IPS-18c (cell line): ENCODE measurements at regions not wholly inside any gene's neighbourhood (a gene's known extent, or its start where the extent isn't known, plus 50 kb on each side); places are given as distances from the start of the nearest gene placed in this dataset.
"Not testable (repeated sequence)": the region's sequence is repeated elsewhere in the genome, so short reads cannot be mapped to it uniquely, and the experiment has no call there.

Experiments
- H3K4me3 ChIP-seq: 2 replicates; pipeline ENCODE4 v1.7.0; 2013; ENCODE audit warnings: low read depth, mild to moderate bottlenecking, low read length, moderate library complexity; ENCODE audit not compliant: insufficient read depth
- H3K9me3 ChIP-seq: one replicate; pipeline ENCODE4 v1.6.1; 2013; ENCODE audit warnings: mild to moderate bottlenecking, low read length, moderate library complexity; ENCODE audit not compliant: control insufficient read depth, insufficient read depth

- not testable (repeated sequence) for H3K4me3 ChIP-seq, H3K9me3 ChIP-seq
Observed at GRCh38 chr1:120465900-120466299, 51.1 kb downstream of the NBPF8 start.

- not testable (repeated sequence) for H3K4me3 ChIP-seq
Observed at GRCh38 chr1:120477663-120478062, 62.8 kb downstream of the NBPF8 start.

GRCh38 chr1:120478400-120478799, 63.6 kb downstream of the NBPF8 start:
- not testable (repeated sequence) for H3K9me3 ChIP-seq, H3K4me3 ChIP-seq

More at GRCh38 chr1:120477663-120478062, 62.8 kb downstream of the NBPF8 start:
- H3K9me3 ChIP-seq = not testable (repeated sequence)

GRCh38 chr1:120487542-120487941, 72.7 kb downstream of the NBPF8 start:
- H3K4me3 ChIP-seq, H3K9me3 ChIP-seq: not testable (repeated sequence)

GRCh38 chr1:120489217-120489616, 74.4 kb downstream of the NBPF8 start:
- H3K4me3 ChIP-seq, H3K9me3 ChIP-seq: not testable (repeated sequence)

GRCh38 chr1:120497145-120497544, 82.3 kb downstream of the NBPF8 start:
- H3K4me3 ChIP-seq = not testable (repeated sequence)

GRCh38 chr1:120503284-120503683, 88.4 kb downstream of the NBPF8 start:
- H3K4me3 ChIP-seq, H3K9me3 ChIP-seq: not testable (repeated sequence)

More at GRCh38 chr1:120497145-120497544, 82.3 kb downstream of the NBPF8 start:
- not testable (repeated sequence) for H3K9me3 ChIP-seq

- not testable (repeated sequence) for H3K4me3 ChIP-seq, H3K9me3 ChIP-seq
Observed at GRCh38 chr1:120506352-120506751, 91.5 kb downstream of the NBPF8 start.

- not testable (repeated sequence) for H3K9me3 ChIP-seq, H3K4me3 ChIP-seq
Observed at GRCh38 chr1:120508351-120508750, 93.5 kb downstream of the NBPF8 start.

- H3K4me3 ChIP-seq, H3K9me3 ChIP-seq: not testable (repeated sequence)
Observed at GRCh38 chr1:120509258-120509657, 94.4 kb downstream of the NBPF8 start.

- H3K4me3 ChIP-seq = not testable (repeated sequence)
Observed at GRCh38 chr1:120513099-120513498, 98.3 kb downstream of the NBPF8 start.

GRCh38 chr1:120513531-120513930, 98.7 kb downstream of the NBPF8 start:
- H3K4me3 ChIP-seq = not testable (repeated sequence)

More at GRCh38 chr1:120513099-120513498, 98.3 kb downstream of the NBPF8 start:
- not testable (repeated sequence) for H3K9me3 ChIP-seq

GRCh38 chr1:120519196-120519595, 104.4 kb downstream of the NBPF8 start:
- H3K4me3 ChIP-seq = not testable (repeated sequence)

More at GRCh38 chr1:120513531-120513930, 98.7 kb downstream of the NBPF8 start:
- H3K9me3 ChIP-seq = not testable (repeated sequence)

GRCh38 chr1:120524416-120524815, 109.6 kb downstream of the NBPF8 start:
- H3K9me3 ChIP-seq, H3K4me3 ChIP-seq: not testable (repeated sequence)

More at GRCh38 chr1:120519196-120519595, 104.4 kb downstream of the NBPF8 start:
- H3K9me3 ChIP-seq = not testable (repeated sequence)

GRCh38 chr1:120525386-120525785, 110.6 kb downstream of the NBPF8 start:
- not testable (repeated sequence) for H3K9me3 ChIP-seq, H3K4me3 ChIP-seq

- H3K4me3 ChIP-seq, H3K9me3 ChIP-seq: not testable (repeated sequence)
Observed at GRCh38 chr1:120529475-120530089, 114.7 kb downstream of the NBPF8 start.

- not testable (repeated sequence) for H3K9me3 ChIP-seq, H3K4me3 ChIP-seq
Observed at GRCh38 chr1:120531455-120531854, 116.6 kb downstream of the NBPF8 start.

GRCh38 chr1:120534361-120535047, 119.7 kb downstream of the NBPF8 start:
- H3K4me3 ChIP-seq, H3K9me3 ChIP-seq: not testable (repeated sequence)

GRCh38 chr1:120535052-120535451, 120.2 kb downstream of the NBPF8 start:
- not testable (repeated sequence) for H3K9me3 ChIP-seq, H3K4me3 ChIP-seq
